ENCODE measurements at regions not wholly inside any gene's neighbourhood (a gene's known extent, or its start where the extent isn't known, plus 50 kb on each side); places are given as distances from the start of the nearest gene placed in this dataset.

GRCh38 chr10:62511238-62511637 is 137.1 kb downstream of the ZNF365 start:
- no peak for DNase-seq (ENCODE audit: low spot score)
- no peak overlapping the region for H3K27ac Mint-ChIP-seq
- peaks cover 22% of the 10 kb centered on the region for H3K27me3 Mint-ChIP-seq (ENCODE audit: low read depth)
- H3K9me3 Mint-ChIP-seq: no peaks in the 10 kb centered on the region
- H3K36me3 Mint-ChIP-seq (ENCODE audit: low read depth): no peaks in the 10 kb centered on the region
- H3K4me3 Mint-ChIP-seq: no peak overlapping the region
- H3K4me1 Mint-ChIP-seq (ENCODE audit: low read depth): peaks cover 2% of the 10 kb centered on the region

- H3K4me1 Mint-ChIP-seq (ENCODE audit: low read depth): peaks cover 4% of the 10 kb centered on the region
- H3K9me3 Mint-ChIP-seq: peaks cover 2% of the 10 kb centered on the region
- no peak overlapping the region for H3K4me3 Mint-ChIP-seq
- H3K27ac Mint-ChIP-seq: no peak overlapping the region
- peaks cover 25% of the 10 kb centered on the region for H3K27me3 Mint-ChIP-seq (ENCODE audit: low read depth)
- DNase-seq (ENCODE audit: low spot score): no peak
- H3K36me3 Mint-ChIP-seq (ENCODE audit: low read depth): no peaks in the 10 kb centered on the region
Measured at GRCh38 chr10:62511656-62512055, 137.5 kb downstream of the ZNF365 start.

GRCh38 chr10:62512732-62513475 is 138.7 kb downstream of the ZNF365 start:
- Mint-ChIP-seq H3K27ac (no peak overlapping the region), H3K4me3 (no peak overlapping the region)

GRCh38 chr10:62514079-62514693 is 140.0 kb downstream of the ZNF365 start:
- Mint-ChIP-seq H3K27ac (no peak overlapping the region), H3K4me3 (no peak overlapping the region), H3K9me3 (peaks cover 4% of the 10 kb centered on the region), H3K36me3 (ENCODE audit: low read depth) (no peaks in the 10 kb centered on the region), H3K4me1 (ENCODE audit: low read depth) (peaks cover 6% of the 10 kb centered on the region), H3K27me3 (ENCODE audit: low read depth) (peaks cover 27% of the 10 kb centered on the region)
- DNase-seq (ENCODE audit: low spot score): no peak

More at GRCh38 chr10:62512732-62513475, 138.7 kb downstream of the ZNF365 start:
- peaks cover 6% of the 10 kb centered on the region for H3K4me1 Mint-ChIP-seq (ENCODE audit: low read depth)
- H3K27me3 Mint-ChIP-seq (ENCODE audit: low read depth): peaks cover 31% of the 10 kb centered on the region
- DNase-seq (ENCODE audit: low spot score): no peak
- peaks cover 4% of the 10 kb centered on the region for H3K9me3 Mint-ChIP-seq
- no peaks in the 10 kb centered on the region for H3K36me3 Mint-ChIP-seq (ENCODE audit: low read depth)

- H3K36me3 Mint-ChIP-seq (ENCODE audit: low read depth): no peaks in the 10 kb centered on the region
- peaks cover 32% of the 10 kb centered on the region for H3K27me3 Mint-ChIP-seq (ENCODE audit: low read depth)
- peaks cover 11% of the 10 kb centered on the region for H3K9me3 Mint-ChIP-seq
- no peak overlapping the region for H3K27ac Mint-ChIP-seq
- peaks cover 4% of the 10 kb centered on the region for H3K4me1 Mint-ChIP-seq (ENCODE audit: low read depth)
- no peak for DNase-seq (ENCODE audit: low spot score)
- H3K4me3 Mint-ChIP-seq: no peak overlapping the region
Measured at GRCh38 chr10:62517252-62517651, 143.1 kb downstream of the ZNF365 start.

GRCh38 chr10:62527019-62527827 is 153.1 kb downstream of the ZNF365 start:
- DNase-seq (ENCODE audit: low spot score): no peak
- Mint-ChIP-seq H3K27me3 (ENCODE audit: low read depth) (peaks cover 8% of the 10 kb centered on the region), H3K27ac (peak overlapping the region; percentile 67), H3K4me1 (ENCODE audit: low read depth) (peaks cover 41% of the 10 kb centered on the region), H3K36me3 (ENCODE audit: low read depth) (peaks cover 23% of the 10 kb centered on the region), H3K9me3 (peaks cover 40% of the 10 kb centered on the region), H3K4me3 (peak overlapping the region; percentile 37)

- Mint-ChIP-seq H3K36me3 (ENCODE audit: low read depth) (peaks cover 19% of the 10 kb centered on the region), H3K4me3 (peak overlapping the region; percentile 37), H3K27me3 (ENCODE audit: low read depth) (peaks cover 17% of the 10 kb centered on the region), H3K4me1 (ENCODE audit: low read depth) (peaks cover 34% of the 10 kb centered on the region), H3K9me3 (peaks cover 30% of the 10 kb centered on the region), H3K27ac (peak overlapping the region; percentile 67)
- no peak for DNase-seq (ENCODE audit: low spot score)
Measured at GRCh38 chr10:62528441-62528840, 154.3 kb downstream of the ZNF365 start.

- Mint-ChIP-seq H3K27ac (peak overlapping the region; percentile 23), H3K36me3 (ENCODE audit: low read depth) (peaks cover 19% of the 10 kb centered on the region), H3K9me3 (peaks cover 24% of the 10 kb centered on the region), H3K4me3 (peak overlapping the region; percentile 30), H3K4me1 (ENCODE audit: low read depth) (peaks cover 34% of the 10 kb centered on the region), H3K27me3 (ENCODE audit: low read depth) (peaks cover 24% of the 10 kb centered on the region)
- no peak for DNase-seq (ENCODE audit: low spot score)
Measured at GRCh38 chr10:62529396-62529795, 155.2 kb downstream of the ZNF365 start.

GRCh38 chr10:62534031-62534430 is 159.9 kb downstream of the ZNF365 start:
- Mint-ChIP-seq H3K36me3 (ENCODE audit: low read depth) (peaks cover 2% of the 10 kb centered on the region), H3K4me3 (no peak overlapping the region), H3K27ac (no peak overlapping the region), H3K4me1 (ENCODE audit: low read depth) (peaks cover 9% of the 10 kb centered on the region), H3K9me3 (peaks cover 4% of the 10 kb centered on the region), H3K27me3 (ENCODE audit: low read depth) (peaks cover 56% of the 10 kb centered on the region)
- no peak for DNase-seq (ENCODE audit: low spot score)

GRCh38 chr10:62538606-62539005 is 164.4 kb downstream of the ZNF365 start:
- Mint-ChIP-seq H3K4me1 (ENCODE audit: low read depth) (no peaks in the 10 kb centered on the region), H3K27ac (no peak overlapping the region), H3K27me3 (ENCODE audit: low read depth) (peaks cover 46% of the 10 kb centered on the region), H3K36me3 (ENCODE audit: low read depth) (no peaks in the 10 kb centered on the region), H3K4me3 (no peak overlapping the region), H3K9me3 (no peaks in the 10 kb centered on the region)
- DNase-seq (ENCODE audit: low spot score): no peak

- Mint-ChIP-seq H3K27ac (no peak overlapping the region), H3K4me3 (no peak overlapping the region), H3K27me3 (ENCODE audit: low read depth) (peaks cover 36% of the 10 kb centered on the region), H3K9me3 (no peaks in the 10 kb centered on the region), H3K4me1 (ENCODE audit: low read depth) (no peaks in the 10 kb centered on the region), H3K36me3 (ENCODE audit: low read depth) (no peaks in the 10 kb centered on the region)
- DNase-seq (ENCODE audit: low spot score): no peak
Measured at GRCh38 chr10:62540389-62540788, 166.2 kb downstream of the ZNF365 start.

GRCh38 chr10:62541811-62542210 is 167.6 kb downstream of the ZNF365 start:
- H3K4me1 Mint-ChIP-seq (ENCODE audit: low read depth): no peaks in the 10 kb centered on the region
- H3K9me3 Mint-ChIP-seq: no peaks in the 10 kb centered on the region
- H3K27me3 Mint-ChIP-seq (ENCODE audit: low read depth): peaks cover 29% of the 10 kb centered on the region
- H3K4me3 Mint-ChIP-seq: no peak overlapping the region
- no peak overlapping the region for H3K27ac Mint-ChIP-seq
- H3K36me3 Mint-ChIP-seq (ENCODE audit: low read depth): no peaks in the 10 kb centered on the region
- no peak for DNase-seq (ENCODE audit: low spot score)

GRCh38 chr10:62543571-62544355 is 169.6 kb downstream of the ZNF365 start:
- no peaks in the 10 kb centered on the region for H3K4me1 Mint-ChIP-seq (ENCODE audit: low read depth)
- peaks cover 32% of the 10 kb centered on the region for H3K27me3 Mint-ChIP-seq (ENCODE audit: low read depth)
- H3K36me3 Mint-ChIP-seq (ENCODE audit: low read depth): no peaks in the 10 kb centered on the region
- no peak overlapping the region for H3K27ac Mint-ChIP-seq
- no peak for DNase-seq (ENCODE audit: low spot score)
- no peak overlapping the region for H3K4me3 Mint-ChIP-seq
- no peaks in the 10 kb centered on the region for H3K9me3 Mint-ChIP-seq

All from T-helper 2 cell treated with Interferon-gamma antibody and Interleukin-4, amounts not matched to agents 5 μg/mL and 100 μg/mL, for 36 hours (primary cell).